ENCODE measurements at regions not wholly inside any gene's neighbourhood (a gene's known extent, or its start where the extent isn't known, plus 50 kb on each side); places are given as distances from the start of the nearest gene placed in this dataset.

- DNase-seq: no peak
- H3K9me3 ChIP-seq (replicated peaks in 1 of 3): no peaks in the 10 kb centered on the region
- no peaks in the 10 kb centered on the region for H3K36me3 ChIP-seq (replicated peaks in 1 of 2)
- TF ChIP-seq POLR2A (IDR thresholded peaks at IDR 0.05) (no peak), CTCF (IDR thresholded peaks at IDR 0.05) (no peak)
- intact Hi-C loops (cut with DNase I): no loop called here
- H3K27ac ChIP-seq: no peak overlapping the region
- H3K4me3 ChIP-seq: no peak overlapping the region
- WGBS, 4 donors: 62 to 83% (median 79%) methylated on average over 7 to 9 of the region's 9 CpGs
- no peaks in the 10 kb centered on the region for H3K27me3 ChIP-seq
- H3K4me1 ChIP-seq (replicated peaks in 1 of 2): no peaks in the 10 kb centered on the region
These were observed 611.2 kb upstream of the CFAP20DC start for GRCh38 chr3:59660852-59661625.

- Histone ChIP-seq H3K27me3 (no peaks in the 10 kb centered on the region), H3K4me1 (replicated peaks in 1 of 2) (no peaks in the 10 kb centered on the region), H3K9me3 (replicated peaks in 1 of 3) (no peaks in the 10 kb centered on the region), H3K36me3 (replicated peaks in 1 of 2) (no peaks in the 10 kb centered on the region), H3K27ac (no peak overlapping the region), H3K4me3 (no peak overlapping the region)
- intact Hi-C loops (cut with DNase I): no loop called here
- no peak for TF ChIP-seq POLR2A (IDR thresholded peaks at IDR 0.05)
- no peak for TF ChIP-seq CTCF (IDR thresholded peaks at IDR 0.05)
- DNase-seq: no peak
- 45 to 67% (median 61%) methylated on average over 1 of the region's 1 CpG for WGBS, 4 donors
These were observed 610.6 kb upstream of the CFAP20DC start for GRCh38 chr3:59660376-59660775.

- DNase-seq: no peak
- no peaks in the 10 kb centered on the region for H3K27me3 ChIP-seq
- no peaks in the 10 kb centered on the region for H3K9me3 ChIP-seq (replicated peaks in 1 of 3)
- no peak overlapping the region for H3K27ac ChIP-seq
- no peak for TF ChIP-seq CTCF (IDR thresholded peaks at IDR 0.05)
- no peak for TF ChIP-seq POLR2A (IDR thresholded peaks at IDR 0.05)
- WGBS, 4 donors: 31 to 73% (median 54%) methylated on average over 1 of the region's 1 CpG
- intact Hi-C loops (cut with DNase I): no loop called here
- no peaks in the 10 kb centered on the region for H3K4me1 ChIP-seq (replicated peaks in 1 of 2)
- H3K4me3 ChIP-seq: no peak overlapping the region
- H3K36me3 ChIP-seq (replicated peaks in 1 of 2): no peaks in the 10 kb centered on the region
These were observed 609.9 kb upstream of the CFAP20DC start for GRCh38 chr3:59659755-59660154.

GRCh38 chr3:59658866-59659265 lies 609.0 kb upstream of the CFAP20DC start:
- H3K9me3 ChIP-seq (replicated peaks in 1 of 3): no peaks in the 10 kb centered on the region
- DNase-seq: no peak
- intact Hi-C loops (cut with DNase I): no loop called here
- TF ChIP-seq CTCF (IDR thresholded peaks at IDR 0.05): no peak
- TF ChIP-seq POLR2A (IDR thresholded peaks at IDR 0.05): no peak
- H3K27me3 ChIP-seq: no peaks in the 10 kb centered on the region
- 79 to 98% (median 93%) methylated on average over 2 of the region's 2 CpGs for WGBS, 4 donors
- no peak overlapping the region for H3K4me3 ChIP-seq
- no peaks in the 10 kb centered on the region for H3K36me3 ChIP-seq (replicated peaks in 1 of 2)
- no peak overlapping the region for H3K27ac ChIP-seq
- no peaks in the 10 kb centered on the region for H3K4me1 ChIP-seq (replicated peaks in 1 of 2)
